ENCODE measurements at regions not wholly inside any gene's neighbourhood (a gene's known extent, or its start where the extent isn't known, plus 50 kb on each side); places are given as distances from the start of the nearest gene placed in this dataset.
"Not testable (repeated sequence)": the region's sequence is repeated elsewhere in the genome, so short reads cannot be mapped to it uniquely, and the experiment has no call there.

GRCh38 chr17:61539728-61540127 is 51.3 kb downstream of the NACA2 start:
- H3K27ac ChIP-seq; POLR2A ChIA-PET (ENCODE audit: low non-redundant PET); DNase-seq (ENCODE audit: low spot score); CTCF ChIA-PET: not testable (repeated sequence)

- ChIA-PET CTCF (no interaction called here), POLR2A (ENCODE audit: low non-redundant PET) (no interaction called here)
- TF ChIP-seq CTCF (conservative IDR thresholded peaks at IDR 0.05; ENCODE audit: low read depth): no peak
- no peak overlapping the region for H3K27ac ChIP-seq
- no peak for DNase-seq (ENCODE audit: low spot score)
Observed at GRCh38 chr17:61538480-61538879, 52.5 kb downstream of the NACA2 start.

GRCh38 chr17:61537264-61537771 is 53.7 kb downstream of the NACA2 start:
- DNase-seq (ENCODE audit: low spot score): no peak
- POLR2A ChIA-PET (ENCODE audit: low non-redundant PET): no interaction called here
- TF ChIP-seq CTCF (conservative IDR thresholded peaks at IDR 0.05; ENCODE audit: low read depth): no peak
- no peak overlapping the region for H3K27ac ChIP-seq
- CTCF ChIA-PET: no interaction called here

GRCh38 chr17:61536422-61536955 is 54.5 kb downstream of the NACA2 start:
- CTCF ChIA-PET: interaction anchor here (0.7 kb wide), 2 partner anchors 15 to 38 kb away, joined by 3 read pairs; no protein-coding TSS in a partner anchor
- no peak overlapping the region for H3K27ac ChIP-seq
- POLR2A ChIA-PET (ENCODE audit: low non-redundant PET): no interaction called here
- no peak for TF ChIP-seq CTCF (conservative IDR thresholded peaks at IDR 0.05; ENCODE audit: low read depth)
- DNase-seq (ENCODE audit: low spot score): no peak
